ENCODE measurements at regions not wholly inside any gene's neighbourhood (a gene's known extent, or its start where the extent isn't known, plus 50 kb on each side); places are given as distances from the start of the nearest gene placed in this dataset.

GRCh38 chr5:71977311-71977710 is 130.0 kb upstream of the MAP1B start:
- Histone ChIP-seq H2AFZ (ENCODE audit: low read length) (no peak overlapping the region), H3K4me1 (ENCODE audit: insufficient read depth, low read length, severe bottlenecking) (no peaks in the 10 kb centered on the region), H3K79me2 (ENCODE audit: insufficient read depth, low read length) (no peaks in the 10 kb centered on the region), H3K4me3 (ENCODE audit: low read depth, low read length, poor library complexity, severe bottlenecking) (no peak overlapping the region), H3K9ac (ENCODE audit: low read length) (no peak overlapping the region), H3K27ac (ENCODE audit: low read depth, low read length, poor library complexity, severe bottlenecking) (no peak overlapping the region), H3K9me2 (ENCODE audit: low read depth, low read length) (no peaks in the 10 kb centered on the region), H3F3A (ENCODE audit: insufficient read depth, low read length) (no peaks in the 10 kb centered on the region), H3K36me3 (ENCODE audit: insufficient read depth, low read length) (no peaks in the 10 kb centered on the region), H3K27me3 (ENCODE audit: insufficient read depth, low read length) (no peaks in the 10 kb centered on the region), H3K9me3 (ENCODE audit: low read length) (peaks cover 2% of the 10 kb centered on the region; the same call in 1 of the 2 replicates), H3K4me2 (ENCODE audit: low read length) (no peak overlapping the region), H4K20me1 (ENCODE audit: insufficient read depth, low read length) (no peaks in the 10 kb centered on the region)
- TF ChIP-seq CTCF (IDR thresholded peaks at IDR 0.05; ENCODE audit: low read length): no peak
- no peak for TF ChIP-seq EZH2 (IDR thresholded peaks at IDR 0.05; ENCODE audit: borderline replicate concordance, low read length)

- Histone ChIP-seq H3K4me1 (ENCODE audit: insufficient read depth, low read length, severe bottlenecking) (no peaks in the 10 kb centered on the region), H3K4me2 (ENCODE audit: low read length) (no peak overlapping the region), H3K27me3 (ENCODE audit: insufficient read depth, low read length) (no peaks in the 10 kb centered on the region), H3F3A (ENCODE audit: insufficient read depth, low read length) (no peaks in the 10 kb centered on the region), H3K27ac (ENCODE audit: low read depth, low read length, poor library complexity, severe bottlenecking) (no peak overlapping the region), H3K79me2 (ENCODE audit: insufficient read depth, low read length) (no peaks in the 10 kb centered on the region), H4K20me1 (ENCODE audit: insufficient read depth, low read length) (no peaks in the 10 kb centered on the region), H2AFZ (ENCODE audit: low read length) (no peak overlapping the region), H3K9me3 (ENCODE audit: low read length) (peaks cover 2% of the 10 kb centered on the region; the same call in 1 of the 2 replicates), H3K9me2 (ENCODE audit: low read depth, low read length) (no peaks in the 10 kb centered on the region), H3K9ac (ENCODE audit: low read length) (no peak overlapping the region), H3K36me3 (ENCODE audit: insufficient read depth, low read length) (no peaks in the 10 kb centered on the region), H3K4me3 (ENCODE audit: low read depth, low read length, poor library complexity, severe bottlenecking) (no peak overlapping the region)
- no peak for TF ChIP-seq EZH2 (IDR thresholded peaks at IDR 0.05; ENCODE audit: borderline replicate concordance, low read length)
- no peak for TF ChIP-seq CTCF (IDR thresholded peaks at IDR 0.05; ENCODE audit: low read length)
Measured at GRCh38 chr5:71978216-71978615, 129.1 kb upstream of the MAP1B start.

- Histone ChIP-seq H3K27ac (ENCODE audit: low read depth, low read length, poor library complexity, severe bottlenecking) (no peak overlapping the region), H3K4me3 (ENCODE audit: low read depth, low read length, poor library complexity, severe bottlenecking) (no peak overlapping the region), H3K36me3 (ENCODE audit: insufficient read depth, low read length) (no peaks in the 10 kb centered on the region), H3F3A (ENCODE audit: insufficient read depth, low read length) (no peaks in the 10 kb centered on the region), H4K20me1 (ENCODE audit: insufficient read depth, low read length) (no peaks in the 10 kb centered on the region), H3K79me2 (ENCODE audit: insufficient read depth, low read length) (no peaks in the 10 kb centered on the region), H3K4me2 (ENCODE audit: low read length) (no peak overlapping the region), H3K9me3 (ENCODE audit: low read length) (peaks cover 2% of the 10 kb centered on the region; the same call in 1 of the 2 replicates), H3K4me1 (ENCODE audit: insufficient read depth, low read length, severe bottlenecking) (no peaks in the 10 kb centered on the region), H2AFZ (ENCODE audit: low read length) (no peak overlapping the region), H3K27me3 (ENCODE audit: insufficient read depth, low read length) (no peaks in the 10 kb centered on the region), H3K9me2 (ENCODE audit: low read depth, low read length) (no peaks in the 10 kb centered on the region), H3K9ac (ENCODE audit: low read length) (no peak overlapping the region)
- no peak for TF ChIP-seq EZH2 (IDR thresholded peaks at IDR 0.05; ENCODE audit: borderline replicate concordance, low read length)
- TF ChIP-seq CTCF (IDR thresholded peaks at IDR 0.05; ENCODE audit: low read length): no peak
Measured at GRCh38 chr5:71982717-71983395, 124.4 kb upstream of the MAP1B start.

All from OCI-LY1 (cell line).